HG03520 (cell line): ENCODE measurements at regions not wholly inside any gene's neighbourhood (a gene's known extent, or its start where the extent isn't known, plus 50 kb on each side); places are given as distances from the start of the nearest gene placed in this dataset.

ENCODE experiments used
- ATAC-seq: cut with Tn5 transposase; IDR thresholded peaks from one replicate; pipeline ENCODE4 v1.9.1; 2021; ENCODE audit warnings: mild to moderate bottlenecking, moderate library complexity; ENCODE audit not compliant: unreplicated experiment

GRCh38 chr7:33725111-33726025 lies 180.0 kb upstream of the BMPER start:
- no peak for ATAC-seq

DNA sequence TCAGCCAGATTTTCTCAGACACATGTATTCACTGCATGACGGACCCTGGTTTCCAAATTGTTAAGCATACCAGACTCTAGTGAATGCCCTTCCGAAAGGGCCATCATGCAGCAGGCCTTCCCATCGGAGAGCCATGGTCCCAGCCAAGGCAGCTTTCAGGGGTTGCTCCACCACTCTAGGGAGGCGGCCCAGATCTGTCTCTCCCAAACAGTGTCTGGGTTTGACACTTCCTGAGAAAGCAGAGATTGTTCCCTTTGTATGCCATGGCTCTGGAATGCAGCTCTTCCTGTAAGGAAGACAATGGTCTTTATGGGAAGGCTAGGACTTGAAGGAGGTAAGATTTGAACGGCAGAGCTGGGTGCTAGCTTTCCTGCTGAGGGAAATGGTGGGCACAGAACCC lies 178.8 kb upstream of the BMPER start:
- no peak for ATAC-seq

DNA sequence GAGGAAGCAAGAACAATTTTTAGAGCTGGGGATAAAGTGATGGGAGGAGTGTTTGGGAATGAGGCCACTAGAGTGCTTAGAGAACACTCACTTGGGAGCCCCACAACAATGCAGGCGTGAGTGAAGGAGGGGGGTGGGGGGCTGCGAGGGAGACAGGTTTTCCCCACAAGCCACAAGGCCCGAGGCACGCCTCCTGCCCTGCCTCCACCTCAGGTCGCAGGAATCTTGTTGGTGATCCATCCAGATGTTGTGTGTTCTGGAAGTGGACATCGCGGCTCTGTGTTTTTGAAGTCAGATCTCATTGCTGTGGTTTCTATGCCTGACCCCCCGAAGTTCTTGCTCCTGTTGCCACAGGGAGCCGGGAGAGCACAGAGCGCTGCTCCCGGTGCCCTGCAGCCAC lies 178.0 kb upstream of the BMPER start:
- no peak for ATAC-seq

GRCh38 chr7:33728873-33729551 lies 176.3 kb upstream of the BMPER start:
- ATAC-seq = no peak

DNA sequence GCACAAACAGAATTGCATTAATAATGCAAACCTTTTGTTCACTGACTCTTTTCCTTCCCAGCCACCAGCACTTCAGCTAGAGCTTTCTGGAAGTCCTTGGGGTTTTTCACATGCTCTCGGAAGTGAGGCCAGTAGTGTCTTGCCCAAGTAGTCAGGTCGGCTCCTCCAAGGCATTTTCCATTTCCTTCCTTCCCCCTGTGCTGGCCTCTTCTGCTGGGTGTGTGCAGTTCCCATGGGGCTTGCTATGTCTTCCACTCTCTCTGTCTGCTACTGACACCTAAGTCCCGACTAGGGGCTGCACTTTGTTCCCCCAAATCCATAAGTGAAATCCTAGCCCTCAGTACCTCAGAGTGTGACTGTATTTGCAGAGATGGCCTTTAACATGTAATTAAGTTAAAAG lies 175.6 kb upstream of the BMPER start:
- ATAC-seq = no peak

DNA sequence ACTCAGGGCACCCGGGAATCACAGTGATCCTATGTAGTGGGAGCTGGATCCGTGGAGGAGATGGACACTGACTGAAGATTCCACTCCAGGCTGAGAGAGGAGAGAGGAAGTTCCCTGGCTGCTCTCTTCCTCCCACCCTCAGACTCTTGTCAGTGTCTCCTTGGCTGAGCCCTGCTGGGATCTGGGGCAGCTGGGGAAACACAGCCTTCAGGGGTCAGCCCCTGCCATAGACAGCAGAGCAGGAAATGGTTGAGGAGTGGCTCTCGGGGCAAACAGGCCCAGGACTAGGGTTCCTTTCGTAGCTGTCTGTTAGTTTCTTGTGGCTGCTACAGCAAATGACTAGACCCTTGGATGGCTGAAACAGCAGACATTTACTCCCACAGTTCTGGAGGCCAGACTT lies 174.4 kb upstream of the BMPER start:
- no peak for ATAC-seq

GRCh38 chr7:33731912-33732311 lies 173.4 kb upstream of the BMPER start:
- ATAC-seq = no peak

DNA sequence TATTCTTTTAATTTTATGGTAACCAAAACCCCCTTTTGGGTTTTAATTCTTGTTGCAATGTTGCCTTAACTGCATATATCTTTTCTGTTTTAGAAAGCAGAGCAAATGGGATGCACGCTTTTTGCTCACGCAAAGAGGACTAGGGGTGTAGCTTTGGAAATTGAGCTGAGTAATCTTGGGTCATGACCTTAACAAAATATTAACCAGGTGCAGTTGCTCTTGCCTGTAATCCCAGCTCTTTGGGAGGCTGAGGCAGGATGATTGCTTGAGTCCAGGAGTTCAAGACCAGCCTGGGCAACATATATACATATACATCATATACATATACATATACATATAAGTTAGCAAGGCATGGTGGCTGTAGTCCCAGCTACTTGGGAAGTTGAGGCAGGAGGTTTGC lies 172.9 kb upstream of the BMPER start:
- no peak for ATAC-seq

DNA sequence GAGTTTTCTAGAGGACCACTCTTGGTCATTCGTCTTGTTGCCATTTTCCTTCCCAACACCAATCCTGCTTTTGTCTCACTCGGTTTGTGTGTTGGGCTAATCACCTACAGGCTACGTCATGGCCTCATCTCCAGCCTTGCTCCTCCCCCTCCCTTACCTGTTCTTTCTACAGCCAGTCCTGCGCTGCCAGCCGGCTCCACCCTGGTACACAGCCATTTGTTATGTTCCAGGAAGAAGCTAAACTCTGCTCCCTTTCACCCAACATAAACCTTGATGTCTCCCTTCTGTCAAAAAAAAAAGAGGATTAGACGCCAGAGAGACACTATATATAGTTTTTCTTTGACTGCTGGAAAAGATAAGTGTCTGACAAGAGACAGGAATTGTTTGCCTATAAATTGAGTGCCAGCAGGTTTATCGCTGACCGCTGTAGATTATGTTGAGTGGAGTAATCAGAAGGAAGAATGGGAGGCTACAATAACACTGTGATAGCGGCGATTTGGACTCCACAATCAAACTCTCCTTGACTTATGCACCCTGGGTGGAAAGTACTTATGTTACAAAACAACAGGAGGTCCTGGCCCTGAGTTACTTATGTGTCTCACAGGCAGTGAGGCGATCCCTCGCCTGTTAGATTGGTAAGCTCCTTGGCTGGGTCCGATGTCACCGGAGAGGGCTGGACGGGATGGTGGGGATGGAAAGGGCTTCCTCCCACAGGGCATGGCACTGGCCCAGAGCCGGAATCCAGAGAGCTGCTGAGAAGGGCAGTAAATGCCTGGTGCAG lies 171.3 kb upstream of the BMPER start:
- ATAC-seq = no peak

GRCh38 chr7:33735403-33735802 lies 169.9 kb upstream of the BMPER start:
- ATAC-seq = no peak

GRCh38 chr7:33736521-33737221 lies 168.7 kb upstream of the BMPER start:
- ATAC-seq = no peak

DNA sequence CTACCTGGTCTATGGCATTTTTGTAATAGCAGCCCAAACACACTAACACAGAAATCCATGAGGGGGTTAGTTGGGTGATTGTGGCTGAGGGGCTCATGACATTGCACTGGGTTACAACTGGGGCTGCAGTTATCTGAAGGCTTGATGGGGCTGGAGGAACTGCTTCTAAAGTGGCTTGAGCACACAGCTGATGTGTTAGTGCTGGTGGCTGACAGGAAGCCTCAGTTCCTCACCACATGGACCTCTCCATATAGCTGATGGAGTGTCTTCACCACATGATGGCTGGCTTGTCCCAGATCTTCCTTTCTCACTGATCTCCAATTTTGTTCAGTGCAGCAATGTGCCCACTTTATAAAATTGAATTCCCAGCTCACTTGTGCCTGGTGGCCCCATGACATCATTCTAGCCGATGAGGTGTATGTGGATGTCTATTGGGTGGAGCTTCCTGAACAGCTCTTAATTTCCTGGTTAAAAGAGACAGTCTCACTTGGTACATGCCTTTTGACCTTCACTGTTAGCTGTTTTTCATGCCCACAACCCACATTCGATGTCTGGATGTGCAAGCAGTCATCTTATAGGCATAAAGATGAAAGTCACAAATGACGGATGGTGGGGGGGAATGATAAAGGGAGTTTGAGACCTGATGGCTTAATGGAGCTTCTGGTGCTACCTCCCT lies 166.9 kb upstream of the BMPER start:
- no peak for ATAC-seq

DNA sequence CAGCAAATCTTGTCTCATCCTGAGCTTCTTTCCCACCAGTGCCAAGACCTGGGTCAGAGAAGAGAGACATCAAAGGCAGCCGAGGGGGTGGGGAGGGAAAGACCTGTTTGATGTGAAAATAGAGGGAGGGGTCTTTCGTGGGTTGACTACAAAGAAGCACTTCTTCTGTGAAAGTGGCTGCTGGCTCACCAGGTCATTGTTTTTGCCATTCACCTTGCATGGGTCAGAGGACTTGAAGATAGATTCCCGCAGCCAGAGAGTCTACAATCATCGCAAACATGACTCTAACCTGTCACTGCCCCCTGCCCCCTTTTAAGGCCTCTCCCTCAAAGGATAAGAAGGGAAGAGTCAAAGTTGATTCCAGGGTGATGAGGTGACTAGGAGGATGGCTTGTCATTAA lies 166.1 kb upstream of the BMPER start:
- ATAC-seq = no peak

- no peak for ATAC-seq
Measured at GRCh38 chr7:33742521-33742920, 162.8 kb upstream of the BMPER start.

GRCh38 chr7:33742999-33743587 lies 162.2 kb upstream of the BMPER start:
- ATAC-seq = no peak

DNA sequence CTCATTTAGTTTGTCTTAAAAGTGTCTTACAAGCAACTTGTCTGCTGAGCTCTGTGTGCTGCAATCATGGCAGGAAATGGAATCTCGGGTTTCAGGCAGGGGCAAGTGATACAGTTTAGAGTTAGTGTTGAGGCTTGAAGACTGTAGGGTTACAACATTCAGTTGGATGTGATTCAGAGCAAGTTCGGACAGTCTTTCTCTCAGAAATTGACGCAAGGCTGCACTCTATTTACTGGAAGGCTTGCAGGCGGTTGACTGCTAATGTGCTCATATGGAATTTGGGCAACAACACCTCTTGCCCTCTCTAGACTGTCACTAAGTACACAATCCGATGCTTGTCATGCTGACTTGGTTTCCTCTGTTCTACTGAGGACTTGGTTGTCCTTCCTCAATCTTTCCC lies 161.7 kb upstream of the BMPER start:
- ATAC-seq = no peak

DNA sequence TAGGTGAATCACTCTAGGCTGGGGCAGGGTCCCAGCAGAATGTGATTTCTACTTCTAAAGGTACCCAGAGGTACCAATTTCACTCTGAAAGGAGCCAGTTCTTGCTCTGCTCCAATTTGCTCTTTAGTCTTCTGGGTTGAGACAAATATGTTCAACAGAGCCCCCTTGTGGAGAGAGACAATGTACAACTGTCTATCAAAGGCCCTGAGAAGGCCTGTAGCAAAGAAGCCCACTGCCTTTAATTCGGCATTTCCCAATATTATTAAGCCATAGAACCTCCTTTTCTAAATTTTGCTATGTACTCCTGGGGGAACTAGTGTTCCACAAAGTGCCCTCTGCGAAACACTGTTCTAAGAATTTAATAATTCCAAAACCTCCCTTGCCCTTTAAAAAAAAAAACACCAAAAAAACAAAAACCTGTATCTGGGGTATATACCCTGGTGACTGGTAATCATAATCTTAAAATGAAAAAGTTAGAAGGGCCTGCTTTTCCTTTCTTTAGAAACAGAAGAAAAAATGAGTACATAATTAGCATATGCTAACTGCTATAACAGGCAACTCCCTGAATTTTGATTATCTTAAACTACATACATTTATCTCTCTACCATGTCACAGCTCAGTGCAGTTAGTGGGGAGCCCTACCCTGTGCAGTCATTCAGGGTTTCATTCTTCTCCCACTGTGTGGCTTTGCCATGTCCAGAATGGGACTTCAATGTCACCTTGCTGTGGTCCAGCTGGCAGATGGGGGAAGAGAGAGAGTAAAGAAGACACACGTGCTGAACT lies 160.9 kb upstream of the BMPER start:
- ATAC-seq = no peak

- ATAC-seq = no peak
Measured at GRCh38 chr7:33745934-33746333, 159.4 kb upstream of the BMPER start.

DNA sequence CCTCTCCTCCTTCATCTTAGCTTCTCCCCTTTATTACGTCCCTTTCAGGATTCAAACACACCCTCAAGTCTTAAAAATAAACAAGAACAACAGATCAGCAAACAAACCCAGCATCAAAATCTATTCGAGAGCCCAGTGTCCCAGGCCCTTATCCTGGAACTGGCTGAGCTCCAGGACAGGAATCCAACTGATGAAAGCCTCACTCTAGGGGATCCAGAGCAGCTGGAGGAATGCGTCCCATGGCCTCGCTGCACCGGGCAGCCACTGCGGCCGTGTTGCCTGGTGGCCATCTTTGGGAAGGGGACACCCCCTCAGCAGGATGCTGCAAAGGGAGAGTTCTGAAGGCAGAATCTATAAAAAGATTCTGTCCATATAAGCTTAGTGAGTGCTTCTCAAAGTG lies 156.5 kb upstream of the BMPER start:
- ATAC-seq = no peak
